RWPE1 (cell line): ENCODE measurements at regions not wholly inside any gene's neighbourhood (a gene's known extent, or its start where the extent isn't known, plus 50 kb on each side); places are given as distances from the start of the nearest gene placed in this dataset.

Experiments
- CTCF ChIA-PET: fragments of 350-600 bp; sonication (Branson Sonifier 250); formaldehyde crosslinking; extraction: SDS; loops from one replicate; lab custom pipeline; 2021; lab: Yijun Ruan, JAX
- POLR2A ChIA-PET: fragments of 400-600 bp; formaldehyde crosslinking; extraction: SDS; loops from one replicate; lab custom pipeline; 2020; ENCODE audit warnings: antibody characterized with exemption; ENCODE audit not compliant: low non-redundant PET; lab: Yijun Ruan, JAX
- DNase-seq: peaks from one replicate; pipeline ENCODE4 v3.0.0; 2012; ENCODE audit warnings: low spot score
- H3K27ac ChIP-seq: fragments of 450-650 bp; 2 replicates; pipeline ENCODE4 v1.5.1; 2017
- TF ChIP-seq, protein P1 (sequence below): fragments of 450-650 bp; conservative IDR thresholded peaks from 2 replicates; pipeline ENCODE4 v1.5.1; 2017; ENCODE audit warnings: low read depth, mild to moderate bottlenecking

DNA sequence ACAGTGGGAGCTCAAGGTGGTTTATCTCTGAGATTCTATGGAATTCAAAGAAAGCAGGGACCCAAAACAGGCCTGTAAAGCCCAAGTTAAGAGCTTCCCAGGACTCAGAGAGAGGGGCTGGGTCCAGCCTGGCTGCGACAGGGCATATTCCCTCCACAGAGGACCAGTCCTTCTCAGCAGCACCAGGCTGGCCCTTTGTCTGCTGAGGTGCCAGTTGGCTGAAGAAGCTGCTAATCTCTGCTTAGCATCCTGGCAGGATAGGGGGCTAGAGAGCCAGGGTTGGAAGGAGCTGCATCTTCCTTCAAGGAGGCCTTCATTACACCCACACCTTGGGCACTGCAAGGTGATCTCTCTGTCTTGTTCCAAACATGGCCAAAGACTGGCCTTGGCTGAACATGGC, 68.3 kb upstream of the TUNAR start:
- ChIA-PET POLR2A (no interaction called here), CTCF (no interaction called here)
- no peak for DNase-seq
- H3K27ac ChIP-seq: no peak overlapping the region
- TF ChIP-seq, protein P1, sequence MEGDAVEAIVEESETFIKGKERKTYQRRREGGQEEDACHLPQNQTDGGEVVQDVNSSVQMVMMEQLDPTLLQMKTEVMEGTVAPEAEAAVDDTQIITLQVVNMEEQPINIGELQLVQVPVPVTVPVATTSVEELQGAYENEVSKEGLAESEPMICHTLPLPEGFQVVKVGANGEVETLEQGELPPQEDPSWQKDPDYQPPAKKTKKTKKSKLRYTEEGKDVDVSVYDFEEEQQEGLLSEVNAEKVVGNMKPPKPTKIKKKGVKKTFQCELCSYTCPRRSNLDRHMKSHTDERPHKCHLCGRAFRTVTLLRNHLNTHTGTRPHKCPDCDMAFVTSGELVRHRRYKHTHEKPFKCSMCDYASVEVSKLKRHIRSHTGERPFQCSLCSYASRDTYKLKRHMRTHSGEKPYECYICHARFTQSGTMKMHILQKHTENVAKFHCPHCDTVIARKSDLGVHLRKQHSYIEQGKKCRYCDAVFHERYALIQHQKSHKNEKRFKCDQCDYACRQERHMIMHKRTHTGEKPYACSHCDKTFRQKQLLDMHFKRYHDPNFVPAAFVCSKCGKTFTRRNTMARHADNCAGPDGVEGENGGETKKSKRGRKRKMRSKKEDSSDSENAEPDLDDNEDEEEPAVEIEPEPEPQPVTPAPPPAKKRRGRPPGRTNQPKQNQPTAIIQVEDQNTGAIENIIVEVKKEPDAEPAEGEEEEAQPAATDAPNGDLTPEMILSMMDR: no peak

DNA sequence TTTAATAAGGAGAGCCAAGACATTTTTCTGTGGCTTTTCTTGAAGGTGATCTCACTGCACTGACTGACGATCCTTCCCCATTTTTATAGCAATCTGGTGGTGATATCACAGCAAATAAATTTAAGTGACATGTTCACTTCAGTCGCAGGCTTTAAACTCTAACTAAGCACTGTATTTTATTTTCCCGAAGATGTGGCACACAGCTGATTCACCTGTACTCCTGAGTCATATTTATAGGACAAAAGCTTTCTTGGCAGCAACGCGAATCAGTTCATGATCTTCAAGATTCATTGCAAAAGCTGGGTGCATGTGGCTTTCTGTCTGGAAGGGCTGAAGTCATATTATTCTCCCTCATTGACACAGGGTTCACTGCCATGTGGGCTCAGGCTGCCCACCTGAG, 79.8 kb upstream of the TUNAR start:
- no peak for DNase-seq
- no peak overlapping the region for H3K27ac ChIP-seq
- CTCF ChIA-PET: no interaction called here
- POLR2A ChIA-PET: no interaction called here
- TF ChIP-seq, protein P1: no peak

DNA sequence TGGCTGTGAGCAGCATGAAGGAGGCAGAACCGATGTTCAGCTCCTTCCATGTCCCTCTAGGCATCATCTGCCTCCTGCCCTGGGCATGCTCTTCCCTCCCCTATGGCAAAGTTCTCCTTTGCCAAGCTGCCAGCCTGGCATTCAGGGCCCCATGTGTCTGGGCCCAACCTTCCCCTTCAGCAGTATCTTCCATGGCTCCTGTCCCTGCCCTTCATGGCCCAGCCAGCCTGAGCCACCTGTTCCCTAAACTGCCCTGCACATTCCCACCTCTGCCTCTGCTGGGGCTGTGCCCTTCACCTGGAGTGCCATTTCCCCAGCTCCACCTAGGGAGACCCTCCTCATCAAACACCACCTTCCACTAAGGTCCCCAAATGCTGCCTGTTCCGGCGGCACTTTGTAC, 74.0 kb upstream of the TCL1A start:
- no peak for DNase-seq
- CTCF ChIA-PET: no interaction called here
- H3K27ac ChIP-seq: no peak overlapping the region
- POLR2A ChIA-PET: no interaction called here
- TF ChIP-seq, protein P1: no peak

DNA sequence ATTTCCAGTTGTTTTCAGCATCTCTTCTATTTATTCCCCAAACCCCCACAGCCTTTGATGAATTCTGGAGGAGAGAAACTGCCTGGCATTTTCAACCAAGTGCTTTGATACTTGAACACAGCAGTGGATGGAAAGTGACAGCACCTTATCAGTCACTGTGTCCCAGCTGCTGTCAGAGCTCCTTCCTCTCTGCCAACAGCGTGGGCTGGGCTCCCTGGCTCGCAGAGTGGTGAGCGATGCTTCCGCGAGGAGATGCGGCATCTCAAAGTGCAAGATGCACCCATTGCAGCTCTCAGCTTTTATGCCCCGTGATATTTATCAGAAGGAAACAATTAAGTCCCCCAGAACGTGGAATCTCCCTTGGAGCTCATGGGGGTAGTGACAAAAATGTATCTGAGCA, 72.6 kb upstream of the TCL1A start:
- CTCF ChIA-PET: no interaction called here
- TF ChIP-seq, protein P1: no peak
- DNase-seq: no peak

DNA sequence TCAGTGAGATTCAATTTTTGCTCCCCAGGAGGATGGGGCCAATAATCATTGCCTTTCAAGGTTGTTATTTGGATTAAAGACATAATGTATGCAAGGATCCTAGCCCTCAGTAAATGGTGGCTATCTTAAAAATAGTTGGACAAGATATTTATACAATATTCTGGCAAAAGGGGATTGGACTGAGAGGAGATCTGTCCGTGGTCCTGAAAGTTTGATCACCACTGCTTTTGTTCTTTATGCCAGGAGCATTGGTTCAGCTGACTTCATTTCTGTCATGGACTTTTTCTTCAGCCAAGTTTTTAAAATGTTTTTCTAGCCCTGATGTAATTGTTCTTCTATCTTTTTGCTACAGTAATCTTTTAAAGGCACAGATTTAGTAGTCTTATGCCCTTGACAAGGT, 70.2 kb upstream of the TCL1A start:
- ChIA-PET CTCF (no interaction called here), POLR2A (no interaction called here)
- DNase-seq: peak; percentile 44

More for the DNA sequence above, 72.6 kb upstream of the TCL1A start:
- POLR2A ChIA-PET: no interaction called here
- H3K27ac ChIP-seq: no peak overlapping the region

DNA sequence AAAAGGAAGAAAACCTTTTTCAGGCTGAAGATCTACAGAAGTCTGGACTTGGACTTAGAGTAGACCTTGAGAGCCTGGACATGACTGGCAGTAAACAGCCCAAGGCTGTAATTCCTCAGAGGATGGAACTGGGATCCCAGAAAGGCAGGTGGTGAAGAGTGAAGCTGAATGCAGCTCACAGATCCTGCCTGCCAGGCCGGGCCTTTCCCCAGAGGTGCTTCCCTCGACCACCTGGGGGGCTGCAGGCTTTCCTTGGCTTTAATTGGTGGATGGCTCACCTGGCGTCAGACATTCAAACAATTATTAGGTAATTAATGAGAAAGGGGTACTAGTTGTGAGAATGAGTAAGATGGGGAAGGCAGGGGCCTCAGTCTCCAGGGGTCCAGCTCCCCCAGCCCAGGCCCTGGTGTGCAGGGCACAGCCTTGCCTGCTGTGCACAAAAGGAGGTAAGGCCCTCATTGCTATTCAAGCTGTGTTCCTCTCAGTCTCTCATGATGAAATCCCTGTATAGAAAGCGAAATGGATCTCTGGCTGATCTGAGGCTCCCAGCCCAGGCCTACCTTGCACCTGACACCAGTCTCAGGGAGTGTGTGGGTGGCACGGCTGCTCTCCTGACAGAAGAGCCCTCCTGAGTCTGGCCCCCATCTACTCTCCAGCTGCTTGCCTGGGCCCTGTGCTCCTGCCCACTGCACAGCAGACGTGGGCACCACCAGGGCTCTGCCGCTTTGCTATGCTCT, 63.0 kb upstream of the TCL1A start:
- ChIA-PET CTCF (no interaction called here), POLR2A (no interaction called here)
- DNase-seq: no peak
- TF ChIP-seq, protein P1: no peak
- H3K27ac ChIP-seq: no peak overlapping the region

More for the DNA sequence above, 70.2 kb upstream of the TCL1A start:
- H3K27ac ChIP-seq: no peak overlapping the region
- TF ChIP-seq, protein P1: no peak
